ENCODE measurements at regions not wholly inside any gene's neighbourhood (a gene's known extent, or its start where the extent isn't known, plus 50 kb on each side); places are given as distances from the start of the nearest gene placed in this dataset.
"Not testable (repeated sequence)": the region's sequence is repeated elsewhere in the genome, so short reads cannot be mapped to it uniquely, and the experiment has no call there.

GRCh38 chr7:23887660-23888059, 177.6 kb downstream of the STK31 start:
- H3K9me3 ChIP-seq (ENCODE audit: control insufficient read depth in 1 of 2, low read length in 2 of 2) = no peaks in the 10 kb centered on the region
- H3K4me3 ChIP-seq (ENCODE audit: low read depth in 1 of 2, low read length in 2 of 2) = no peak overlapping the region
- no peaks in the 10 kb centered on the region for H3K27me3 ChIP-seq (ENCODE audit: control insufficient read depth in 1 of 2, insufficient read depth in 2 of 2, low read length in 2 of 2)
- H3K4me1 ChIP-seq (ENCODE audit: control insufficient read depth in 1 of 2, insufficient read depth in 2 of 2, low read length in 2 of 2) = no peaks in the 10 kb centered on the region
- no peaks in the 10 kb centered on the region for H3K36me3 ChIP-seq (ENCODE audit: control insufficient read depth in 1 of 2, insufficient read depth in 2 of 2, low read length in 2 of 2)
- no peak overlapping the region for H3K27ac ChIP-seq (ENCODE audit: low read depth, low read length)
- H3K9ac ChIP-seq (ENCODE audit: low read depth in 1 of 2, low read length in 2 of 2) = no peak overlapping the region

GRCh38 chr7:23888958-23889357, 178.9 kb downstream of the STK31 start:
- Histone ChIP-seq H3K4me3 (ENCODE audit: low read depth in 1 of 2, low read length in 2 of 2) (no peak overlapping the region), H3K36me3 (ENCODE audit: control insufficient read depth in 1 of 2, insufficient read depth in 2 of 2, low read length in 2 of 2) (no peaks in the 10 kb centered on the region), H3K27me3 (ENCODE audit: control insufficient read depth in 1 of 2, insufficient read depth in 2 of 2, low read length in 2 of 2) (no peaks in the 10 kb centered on the region), H3K4me1 (ENCODE audit: control insufficient read depth in 1 of 2, insufficient read depth in 2 of 2, low read length in 2 of 2) (no peaks in the 10 kb centered on the region), H3K9me3 (ENCODE audit: control insufficient read depth in 1 of 2, low read length in 2 of 2) (no peaks in the 10 kb centered on the region), H3K27ac (ENCODE audit: low read depth, low read length) (no peak overlapping the region), H3K9ac (ENCODE audit: low read depth in 1 of 2, low read length in 2 of 2) (no peak overlapping the region)

GRCh38 chr7:23889566-23889965, 179.5 kb downstream of the STK31 start:
- Histone ChIP-seq H3K4me1 (ENCODE audit: control insufficient read depth in 1 of 2, insufficient read depth in 2 of 2, low read length in 2 of 2) (no peaks in the 10 kb centered on the region), H3K9ac (ENCODE audit: low read depth in 1 of 2, low read length in 2 of 2) (no peak overlapping the region), H3K4me3 (ENCODE audit: low read depth in 1 of 2, low read length in 2 of 2) (no peak overlapping the region), H3K27ac (ENCODE audit: low read depth, low read length) (no peak overlapping the region), H3K9me3 (ENCODE audit: control insufficient read depth in 1 of 2, low read length in 2 of 2) (no peaks in the 10 kb centered on the region), H3K27me3 (ENCODE audit: control insufficient read depth in 1 of 2, insufficient read depth in 2 of 2, low read length in 2 of 2) (no peaks in the 10 kb centered on the region), H3K36me3 (ENCODE audit: control insufficient read depth in 1 of 2, insufficient read depth in 2 of 2, low read length in 2 of 2) (no peaks in the 10 kb centered on the region)

GRCh38 chr7:23892019-23892418, 182.0 kb downstream of the STK31 start:
- H3K4me3 ChIP-seq (ENCODE audit: low read depth in 1 of 2, low read length in 2 of 2) = no peak overlapping the region
- H3K4me1 ChIP-seq (ENCODE audit: control insufficient read depth in 1 of 2, insufficient read depth in 2 of 2, low read length in 2 of 2) = no peaks in the 10 kb centered on the region
- no peak overlapping the region for H3K27ac ChIP-seq (ENCODE audit: low read depth, low read length)
- no peaks in the 10 kb centered on the region for H3K9me3 ChIP-seq (ENCODE audit: control insufficient read depth in 1 of 2, low read length in 2 of 2)
- no peaks in the 10 kb centered on the region for H3K27me3 ChIP-seq (ENCODE audit: control insufficient read depth in 1 of 2, insufficient read depth in 2 of 2, low read length in 2 of 2)
- no peak overlapping the region for H3K9ac ChIP-seq (ENCODE audit: low read depth in 1 of 2, low read length in 2 of 2)
- H3K36me3 ChIP-seq (ENCODE audit: control insufficient read depth in 1 of 2, insufficient read depth in 2 of 2, low read length in 2 of 2) = no peaks in the 10 kb centered on the region

GRCh38 chr7:23893176-23893941, 183.3 kb downstream of the STK31 start:
- H3K9ac ChIP-seq (ENCODE audit: low read depth in 1 of 2, low read length in 2 of 2) = no peak overlapping the region
- H3K27me3 ChIP-seq (ENCODE audit: control insufficient read depth in 1 of 2, insufficient read depth in 2 of 2, low read length in 2 of 2) = no peaks in the 10 kb centered on the region
- H3K4me1 ChIP-seq (ENCODE audit: control insufficient read depth in 1 of 2, insufficient read depth in 2 of 2, low read length in 2 of 2) = no peaks in the 10 kb centered on the region
- no peaks in the 10 kb centered on the region for H3K36me3 ChIP-seq (ENCODE audit: control insufficient read depth in 1 of 2, insufficient read depth in 2 of 2, low read length in 2 of 2)
- no peak overlapping the region for H3K4me3 ChIP-seq (ENCODE audit: low read depth in 1 of 2, low read length in 2 of 2)
- H3K9me3 ChIP-seq (ENCODE audit: control insufficient read depth in 1 of 2, low read length in 2 of 2) = no peaks in the 10 kb centered on the region
- no peak overlapping the region for H3K27ac ChIP-seq (ENCODE audit: low read depth, low read length)

GRCh38 chr7:23893942-23894891, 184.2 kb downstream of the STK31 start:
- H3K9ac ChIP-seq (ENCODE audit: low read depth in 1 of 2, low read length in 2 of 2) = no peak overlapping the region
- no peak overlapping the region for H3K4me3 ChIP-seq (ENCODE audit: low read depth in 1 of 2, low read length in 2 of 2)
- H3K36me3 ChIP-seq (ENCODE audit: control insufficient read depth in 1 of 2, insufficient read depth in 2 of 2, low read length in 2 of 2) = no peaks in the 10 kb centered on the region
- no peaks in the 10 kb centered on the region for H3K27me3 ChIP-seq (ENCODE audit: control insufficient read depth in 1 of 2, insufficient read depth in 2 of 2, low read length in 2 of 2)
- H3K27ac ChIP-seq (ENCODE audit: low read depth, low read length) = no peak overlapping the region
- H3K9me3 ChIP-seq (ENCODE audit: control insufficient read depth in 1 of 2, low read length in 2 of 2) = no peaks in the 10 kb centered on the region
- no peaks in the 10 kb centered on the region for H3K4me1 ChIP-seq (ENCODE audit: control insufficient read depth in 1 of 2, insufficient read depth in 2 of 2, low read length in 2 of 2)

GRCh38 chr7:23894892-23895569, 185.0 kb downstream of the STK31 start:
- Histone ChIP-seq H3K27ac (ENCODE audit: low read depth, low read length) (no peak overlapping the region), H3K9ac (ENCODE audit: low read depth in 1 of 2, low read length in 2 of 2) (no peak overlapping the region), H3K4me3 (ENCODE audit: low read depth in 1 of 2, low read length in 2 of 2) (no peak overlapping the region), H3K36me3 (ENCODE audit: control insufficient read depth in 1 of 2, insufficient read depth in 2 of 2, low read length in 2 of 2) (no peaks in the 10 kb centered on the region), H3K27me3 (ENCODE audit: control insufficient read depth in 1 of 2, insufficient read depth in 2 of 2, low read length in 2 of 2) (no peaks in the 10 kb centered on the region), H3K4me1 (ENCODE audit: control insufficient read depth in 1 of 2, insufficient read depth in 2 of 2, low read length in 2 of 2) (no peaks in the 10 kb centered on the region), H3K9me3 (ENCODE audit: control insufficient read depth in 1 of 2, low read length in 2 of 2) (no peaks in the 10 kb centered on the region)

- no peaks in the 10 kb centered on the region for H3K36me3 ChIP-seq (ENCODE audit: control insufficient read depth in 1 of 2, insufficient read depth in 2 of 2, low read length in 2 of 2)
- H3K27me3 ChIP-seq (ENCODE audit: control insufficient read depth in 1 of 2, insufficient read depth in 2 of 2, low read length in 2 of 2) = no peaks in the 10 kb centered on the region
- H3K27ac ChIP-seq (ENCODE audit: low read depth, low read length) = no peak overlapping the region
- no peaks in the 10 kb centered on the region for H3K4me1 ChIP-seq (ENCODE audit: control insufficient read depth in 1 of 2, insufficient read depth in 2 of 2, low read length in 2 of 2)
- H3K9me3 ChIP-seq (ENCODE audit: control insufficient read depth in 1 of 2, low read length in 2 of 2) = no peaks in the 10 kb centered on the region
- no peak overlapping the region for H3K9ac ChIP-seq (ENCODE audit: low read depth in 1 of 2, low read length in 2 of 2)
- no peak overlapping the region for H3K4me3 ChIP-seq (ENCODE audit: low read depth in 1 of 2, low read length in 2 of 2)
Measured at GRCh38 chr7:23895666-23896096, 185.7 kb downstream of the STK31 start.

- Histone ChIP-seq H3K4me1 (ENCODE audit: control insufficient read depth in 1 of 2, insufficient read depth in 2 of 2, low read length in 2 of 2) (no peaks in the 10 kb centered on the region), H3K9ac (ENCODE audit: low read depth in 1 of 2, low read length in 2 of 2) (no peak overlapping the region), H3K4me3 (ENCODE audit: low read depth in 1 of 2, low read length in 2 of 2) (no peak overlapping the region)
Measured at GRCh38 chr7:23898619-23899018, 188.6 kb downstream of the STK31 start.

GRCh38 chr7:23904901-23905300, 194.9 kb downstream of the STK31 start:
- not testable (repeated sequence) for H3K4me3 ChIP-seq (ENCODE audit: low read depth in 1 of 2, low read length in 2 of 2); H3K27me3 ChIP-seq (ENCODE audit: control insufficient read depth in 1 of 2, insufficient read depth in 2 of 2, low read length in 2 of 2); H3K9me3 ChIP-seq (ENCODE audit: control insufficient read depth in 1 of 2, low read length in 2 of 2); H3K9ac ChIP-seq (ENCODE audit: low read depth in 1 of 2, low read length in 2 of 2); H3K4me1 ChIP-seq (ENCODE audit: control insufficient read depth in 1 of 2, insufficient read depth in 2 of 2, low read length in 2 of 2); H3K36me3 ChIP-seq (ENCODE audit: control insufficient read depth in 1 of 2, insufficient read depth in 2 of 2, low read length in 2 of 2); H3K27ac ChIP-seq (ENCODE audit: low read depth, low read length)

More at GRCh38 chr7:23898619-23899018, 188.6 kb downstream of the STK31 start:
- H3K9me3 ChIP-seq (ENCODE audit: control insufficient read depth in 1 of 2, low read length in 2 of 2) = no peaks in the 10 kb centered on the region
- H3K27ac ChIP-seq (ENCODE audit: low read depth, low read length) = no peak overlapping the region
- H3K36me3 ChIP-seq (ENCODE audit: control insufficient read depth in 1 of 2, insufficient read depth in 2 of 2, low read length in 2 of 2) = no peaks in the 10 kb centered on the region
- no peaks in the 10 kb centered on the region for H3K27me3 ChIP-seq (ENCODE audit: control insufficient read depth in 1 of 2, insufficient read depth in 2 of 2, low read length in 2 of 2)

Data from duodenal mucosa (tissue), 2 donors.